ENCODE measurements at regions not wholly inside any gene's neighbourhood (a gene's known extent, or its start where the extent isn't known, plus 50 kb on each side); places are given as distances from the start of the nearest gene placed in this dataset.
"Not testable (repeated sequence)": the region's sequence is repeated elsewhere in the genome, so short reads cannot be mapped to it uniquely, and the experiment has no call there.

DNA sequence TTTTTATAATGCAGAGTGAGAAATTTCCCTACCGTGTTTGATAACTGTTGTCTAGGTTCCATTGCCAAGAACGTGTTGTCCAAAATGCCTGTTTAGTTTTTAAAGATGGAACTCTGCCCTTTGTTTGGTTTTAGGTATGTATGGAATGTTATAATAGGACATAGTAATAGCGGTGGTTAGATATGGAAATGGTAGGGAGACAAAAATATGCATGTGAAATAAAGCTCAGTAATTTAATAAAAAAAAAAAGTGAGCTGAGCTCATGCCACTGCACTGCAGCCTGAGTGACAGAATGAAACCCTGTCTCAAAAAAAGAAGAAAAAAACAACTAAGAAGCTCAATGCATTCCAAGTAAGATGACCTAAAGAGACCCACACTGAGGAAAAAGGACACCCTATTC, 72.9 kb downstream of the ZNF783 start:
- no peak for DNase-seq (ENCODE audit: low spot score)

DNA sequence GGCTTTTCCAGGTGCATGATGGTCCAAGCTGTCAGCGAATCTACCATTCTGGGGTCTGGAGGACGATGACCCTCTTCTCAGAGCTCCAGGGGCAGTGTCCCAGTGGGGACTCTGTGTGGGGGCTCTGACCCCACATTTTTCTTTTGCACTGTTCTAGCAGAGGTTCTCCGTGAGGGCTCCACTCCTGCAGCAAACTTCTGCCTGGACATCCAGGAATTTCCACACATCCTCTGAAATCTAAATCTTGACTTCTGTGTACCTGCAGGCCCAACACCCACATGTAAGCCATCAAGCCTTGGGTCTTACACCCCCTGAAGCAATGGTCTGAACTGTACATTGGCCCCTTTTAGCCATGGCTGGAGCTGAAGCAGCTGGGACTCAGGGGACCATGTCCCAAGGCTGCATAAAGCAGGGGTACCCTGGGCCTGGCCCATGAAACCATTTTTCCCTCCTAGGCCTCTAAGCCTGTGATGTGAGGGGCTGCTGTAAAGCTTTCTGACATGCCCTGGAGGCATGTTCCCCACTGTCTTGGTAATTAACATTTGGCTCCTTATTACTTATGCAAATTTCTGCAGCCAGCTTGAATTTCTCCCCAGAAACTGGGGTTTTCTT, 86.9 kb downstream of the ZNF783 start:
- no peak for DNase-seq (ENCODE audit: low spot score)

DNA sequence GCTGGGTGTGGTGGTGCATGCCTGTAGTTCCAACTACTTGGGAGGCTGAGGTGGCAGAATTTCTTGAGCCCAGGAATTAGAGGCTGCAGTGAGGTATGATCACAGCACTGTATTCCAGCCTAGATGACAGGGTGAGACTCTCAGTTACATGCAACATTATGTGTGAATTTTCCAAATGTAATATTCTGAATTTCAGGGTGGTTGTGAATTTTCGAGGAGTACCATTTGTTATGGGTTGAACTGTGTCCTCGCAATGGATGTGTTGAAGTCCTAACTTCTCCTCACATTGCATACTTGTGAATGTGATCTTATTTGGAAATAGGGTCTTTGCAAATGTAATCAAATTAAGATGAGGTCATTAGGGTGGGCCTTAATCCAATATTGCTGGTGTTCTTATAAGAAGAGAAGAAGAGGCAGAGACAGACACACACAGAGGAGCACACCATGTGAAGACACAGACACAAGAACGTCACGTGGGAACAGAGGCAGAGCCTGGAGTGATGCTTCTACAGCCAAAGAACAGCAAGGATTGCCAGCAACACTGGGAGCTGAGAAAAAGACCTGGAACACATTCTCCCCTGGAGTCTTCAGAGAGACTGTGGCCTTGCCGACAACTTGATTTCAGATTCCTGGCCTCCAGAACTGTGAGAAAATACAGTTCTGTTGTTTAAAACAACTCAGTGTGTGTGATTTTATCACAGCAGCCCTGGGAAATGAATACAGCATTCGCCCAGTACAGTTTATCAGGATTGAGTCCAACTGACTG, 91.9 kb downstream of the ZNF783 start:
- no peak for DNase-seq (ENCODE audit: low spot score)

DNA sequence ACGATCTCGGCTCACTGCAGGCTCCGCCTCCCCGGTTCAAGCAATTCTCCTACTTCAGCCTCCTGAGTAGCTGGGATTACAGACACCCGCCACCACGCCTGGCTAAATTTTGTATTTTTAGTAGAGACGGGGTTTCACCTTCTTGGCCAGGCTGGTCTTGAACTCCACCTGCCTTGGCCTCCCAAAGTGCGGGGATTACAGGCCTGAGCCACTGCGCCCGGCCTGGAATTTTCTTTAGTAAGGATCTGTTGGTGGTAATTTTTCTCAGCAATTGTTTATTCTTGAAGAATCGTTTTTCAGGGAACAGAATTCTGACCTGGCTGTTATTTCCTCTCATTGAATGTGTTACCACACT, 93.0 kb downstream of the ZNF783 start:
- DNase-seq (ENCODE audit: low spot score): not testable (repeated sequence)

DNA sequence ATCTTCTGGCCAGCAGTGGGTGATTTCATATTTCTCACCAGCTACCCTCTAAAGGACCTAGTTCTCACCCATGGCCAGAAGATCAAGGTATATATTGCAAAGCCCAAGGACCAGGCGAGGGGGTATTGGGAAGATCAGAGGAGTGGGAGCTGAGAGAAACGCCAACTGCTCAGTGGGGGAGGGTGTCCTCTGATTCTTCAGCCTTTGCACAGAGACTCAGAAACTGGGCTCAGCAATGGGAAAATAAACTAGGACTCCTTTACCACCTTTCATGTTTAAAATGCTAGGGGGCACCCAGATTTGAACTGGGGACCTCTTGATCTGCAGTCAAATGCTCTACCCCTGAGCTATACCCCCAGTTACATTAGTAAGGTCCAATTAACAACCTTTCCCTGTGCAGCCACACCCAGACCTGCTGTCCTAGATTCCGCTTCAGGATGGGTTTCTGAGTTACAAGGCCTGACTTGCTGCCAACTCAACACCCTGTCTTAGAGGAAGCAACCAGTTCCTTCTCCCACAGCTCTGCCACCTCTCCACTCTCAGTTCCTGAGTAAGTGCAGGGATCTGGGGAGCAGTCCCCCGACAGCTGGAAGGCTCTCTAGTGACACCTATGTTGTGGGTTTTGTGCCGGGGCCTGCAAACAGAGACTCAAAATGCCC, 93.5 kb downstream of the ZNF783 start:
- DNase-seq (ENCODE audit: low spot score): peak; percentile 26

DNA sequence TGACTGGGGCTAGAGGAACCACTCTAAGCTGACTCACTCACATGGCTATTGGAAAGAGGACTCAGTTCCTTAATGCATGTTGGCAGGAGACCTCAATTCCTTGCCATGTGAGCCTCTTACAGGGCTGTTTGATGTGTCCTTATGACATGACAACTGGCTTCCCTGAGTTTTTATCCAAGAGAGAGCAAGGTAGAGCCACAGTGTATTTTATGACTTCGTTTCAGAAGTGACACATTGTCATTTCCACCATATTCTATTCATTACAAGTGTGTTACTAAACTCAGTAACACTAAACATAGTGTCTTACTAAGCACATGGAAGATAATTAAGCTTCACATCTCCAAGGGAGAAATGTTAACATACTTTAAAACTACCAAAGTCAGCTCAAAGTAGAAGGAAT, 98.2 kb downstream of the ZNF777 start:
- DNase-seq (ENCODE audit: low spot score): no peak

DNA sequence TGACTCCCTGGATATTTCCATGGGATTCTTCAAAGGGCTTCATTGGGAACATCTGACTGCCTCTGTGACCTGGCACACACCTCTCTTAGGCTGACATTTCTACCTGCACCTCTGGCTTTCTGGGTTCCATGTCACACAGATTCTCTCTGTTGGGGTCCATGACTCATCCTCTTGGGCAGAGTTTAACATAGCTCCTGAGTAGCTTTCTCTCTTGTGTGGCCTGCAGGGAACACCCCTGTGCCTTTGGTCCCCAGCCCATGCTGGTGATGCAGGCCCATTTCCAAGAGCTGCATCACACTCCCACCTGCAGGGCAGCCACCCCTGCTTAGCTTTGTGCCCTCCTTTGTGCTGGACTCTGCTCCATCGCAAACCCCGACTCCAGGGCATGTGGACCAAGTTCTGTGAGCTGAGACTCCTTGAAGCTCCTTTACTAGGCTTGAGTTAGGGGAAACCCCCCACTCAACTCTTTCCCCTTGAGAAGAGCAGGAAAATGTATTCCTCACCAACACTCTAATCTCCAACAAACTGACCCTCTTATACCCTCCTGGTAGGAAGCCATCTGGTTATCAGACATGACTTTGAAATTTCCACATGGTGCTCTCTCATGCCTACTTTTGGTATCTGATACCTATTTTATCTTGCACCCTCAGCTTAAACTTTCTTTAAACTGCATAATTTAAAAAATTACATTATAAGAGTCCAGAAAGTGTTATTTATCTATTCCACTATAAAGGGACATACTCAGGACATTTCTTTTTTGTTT, 93.3 kb downstream of the ZNF777 start:
- no peak for DNase-seq (ENCODE audit: low spot score)

DNA sequence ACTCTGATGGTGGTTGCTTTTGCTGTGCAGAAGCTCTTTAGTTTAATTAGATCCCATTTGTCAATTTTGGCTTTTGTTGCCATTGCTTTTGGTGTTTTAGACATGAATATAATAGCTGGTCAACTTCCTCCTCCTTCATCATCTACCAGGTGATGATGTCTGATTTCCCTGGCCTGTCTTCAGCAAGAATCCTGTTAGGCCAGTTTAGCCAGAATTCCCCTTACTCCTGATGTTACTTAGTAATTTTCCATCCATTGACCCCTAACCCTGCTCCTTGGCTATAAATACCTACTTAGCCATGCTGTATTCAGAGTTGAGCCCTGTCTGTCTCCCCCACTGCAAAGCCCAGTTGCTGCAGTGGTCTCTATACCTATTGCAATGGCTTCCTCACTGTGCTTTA, 91.4 kb downstream of the ZNF777 start:
- peak; percentile 43 for DNase-seq (ENCODE audit: low spot score)

DNA sequence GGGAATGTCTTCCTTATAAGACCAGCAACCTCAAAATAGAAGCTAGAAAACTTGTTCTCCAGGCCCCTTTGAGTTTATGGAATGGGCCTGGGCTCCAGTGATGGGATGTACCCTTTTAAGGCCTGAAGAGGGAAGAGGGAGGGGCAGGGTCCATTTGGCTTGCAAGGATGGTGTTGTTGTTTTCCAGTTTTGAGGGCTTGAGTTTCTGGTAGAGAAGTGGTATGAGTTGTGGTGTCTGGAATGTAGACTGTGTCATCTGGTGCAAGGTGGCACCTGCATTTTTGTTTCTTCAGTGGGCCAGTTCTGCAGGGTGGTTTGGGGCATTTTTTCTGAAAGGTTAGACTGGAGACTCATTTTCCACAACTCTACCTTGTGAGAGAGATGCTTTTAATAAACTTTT, 90.1 kb downstream of the ZNF777 start:
- no peak for DNase-seq (ENCODE audit: low spot score)

DNA sequence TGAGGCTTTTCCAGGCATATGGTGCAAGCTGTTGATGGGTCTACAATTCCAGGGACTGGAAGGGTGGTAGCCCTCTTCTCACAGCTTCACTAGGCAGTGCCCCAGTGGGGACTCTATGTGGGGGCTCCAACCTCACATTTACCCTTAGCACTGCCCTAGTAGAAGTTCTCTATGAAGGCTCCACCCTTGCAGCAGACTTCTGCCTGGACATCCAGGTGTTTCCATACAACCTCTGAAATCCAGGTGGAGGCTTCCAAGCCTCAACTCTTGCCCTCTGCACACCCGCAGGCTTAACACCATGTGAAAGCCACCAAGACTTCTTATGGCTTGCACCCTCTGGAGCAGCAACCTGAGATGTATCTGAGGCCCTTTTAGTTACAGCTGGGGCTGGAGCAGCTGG, 87.8 kb downstream of the ZNF777 start:
- DNase-seq (ENCODE audit: low spot score): no peak

DNA sequence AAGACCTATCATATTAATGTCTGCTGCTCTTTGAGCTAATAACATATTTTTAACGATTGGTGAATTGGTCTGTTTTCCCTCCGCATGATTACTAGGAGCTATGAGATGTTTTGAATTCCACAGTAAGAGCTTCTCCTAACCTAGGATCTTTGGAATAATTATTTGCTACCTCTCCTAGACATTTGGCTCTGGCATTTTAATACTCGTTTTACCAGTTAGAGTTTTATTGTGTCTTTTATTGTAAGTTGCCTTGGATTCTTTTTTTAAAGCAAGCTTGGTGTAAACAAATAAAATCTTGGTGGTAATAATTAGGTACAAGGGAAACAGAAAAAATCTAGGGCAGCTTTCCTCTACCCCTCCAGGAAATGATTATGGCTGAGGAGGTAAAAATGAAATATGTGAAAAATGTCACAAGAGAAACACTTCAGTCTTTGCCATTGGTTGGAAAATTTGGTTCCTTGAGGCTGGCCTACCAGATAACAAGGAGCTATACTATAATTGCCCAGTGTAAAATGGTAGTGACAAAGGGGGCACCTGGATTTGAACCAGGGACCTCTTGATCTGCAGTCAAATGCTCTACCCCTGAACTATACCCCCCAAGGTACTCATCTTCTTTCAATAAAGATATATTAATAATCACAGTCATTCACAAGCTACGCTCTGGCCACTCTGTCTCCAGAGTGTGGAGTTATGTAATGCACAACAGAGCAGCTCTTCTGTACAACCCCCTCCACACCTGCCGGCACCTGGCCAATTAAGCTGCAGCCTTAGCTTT, 85.4 kb downstream of the ZNF777 start:
- DNase-seq (ENCODE audit: low spot score): no peak

DNA sequence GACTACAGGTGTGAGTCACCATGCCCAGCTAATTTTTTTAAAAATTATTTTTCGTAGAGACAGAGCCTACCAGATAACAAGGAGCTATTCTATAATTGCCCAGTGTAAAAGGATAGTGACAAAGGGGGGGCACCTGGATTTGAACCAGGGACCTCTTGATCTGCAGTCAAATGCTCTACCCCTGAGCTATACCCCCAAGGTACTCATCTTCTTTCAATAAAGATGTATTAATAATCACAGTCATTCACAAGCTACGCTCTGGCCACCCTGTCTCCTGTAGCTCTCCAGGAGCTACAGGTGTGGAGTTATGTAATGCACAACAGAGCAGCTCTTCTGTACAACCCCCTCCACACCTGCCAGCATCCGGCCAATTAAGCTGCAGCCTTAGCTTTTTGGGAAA, 83.5 kb downstream of the ZNF777 start:
- DNase-seq (ENCODE audit: low spot score): no peak

DNA sequence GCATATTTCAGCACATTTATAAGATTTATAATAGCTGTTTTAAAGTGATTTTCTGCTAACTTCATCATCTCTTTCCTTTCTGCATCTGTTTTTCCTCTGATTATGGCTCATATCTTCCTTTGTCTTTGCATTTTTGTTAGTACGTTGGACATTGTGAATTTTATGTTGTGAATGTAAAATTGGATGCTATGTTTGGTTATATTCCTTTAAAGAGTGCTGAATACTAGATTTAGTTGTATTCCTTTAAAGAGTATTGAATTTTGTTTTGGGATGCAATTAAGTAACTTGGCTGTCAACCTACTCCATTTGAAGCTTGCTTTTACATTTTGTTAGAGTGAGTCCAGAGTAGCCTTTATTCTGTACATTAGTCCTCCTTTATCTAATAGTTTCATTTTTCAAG, 81.2 kb downstream of the ZNF777 start:
- no peak for DNase-seq (ENCODE audit: low spot score)

DNA sequence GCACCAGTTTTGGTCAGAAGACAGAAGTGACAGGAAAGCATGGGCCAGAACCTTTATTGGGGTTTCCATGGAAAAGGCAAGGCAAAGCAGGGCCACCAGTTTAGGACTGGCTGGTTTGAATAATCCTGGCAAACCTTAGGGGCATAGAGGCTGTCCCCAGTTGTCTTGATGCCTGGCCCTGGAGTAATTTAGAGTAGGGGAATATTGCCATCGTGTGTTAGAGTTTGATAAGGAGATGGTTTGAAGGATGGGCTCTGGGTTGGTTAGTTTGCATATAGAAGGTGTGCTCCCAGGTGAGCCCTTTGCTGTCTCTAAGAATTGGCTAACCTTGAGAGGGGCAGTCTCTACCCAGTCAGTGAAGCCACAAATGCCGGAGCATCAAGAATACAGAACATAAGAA, 79.6 kb downstream of the ZNF777 start:
- DNase-seq (ENCODE audit: low spot score): no peak
